Right forelimb (tissue), 1 donor: ENCODE measurements at regions not wholly inside any gene's neighbourhood (a gene's known extent, or its start where the extent isn't known, plus 50 kb on each side); places are given as distances from the start of the nearest gene placed in this dataset.

Source experiments
- DNase-seq: peaks from one replicate; pipeline ENCODE4 v3.0.0-alpha.2; 2018

GRCh38 chr15:61621865-61622264, 392.8 kb upstream of the RORA start:
- no peak for DNase-seq

GRCh38 chr15:61621146-61621545, 392.0 kb upstream of the RORA start:
- DNase-seq, result no peak

- no peak for DNase-seq
Measured at GRCh38 chr15:61620151-61620550, 391.0 kb upstream of the RORA start.

- DNase-seq, result no peak
Measured at GRCh38 chr15:61613729-61614128, 384.6 kb upstream of the RORA start.

GRCh38 chr15:61613138-61613537, 384.0 kb upstream of the RORA start:
- no peak for DNase-seq

- no peak for DNase-seq
Measured at GRCh38 chr15:61612111-61612510, 383.0 kb upstream of the RORA start.

GRCh38 chr15:61605343-61605742, 376.2 kb upstream of the RORA start:
- no peak for DNase-seq

GRCh38 chr15:61598655-61599054, 369.6 kb upstream of the RORA start:
- DNase-seq, result no peak

GRCh38 chr15:61584410-61584809, 355.3 kb upstream of the RORA start:
- no peak for DNase-seq

GRCh38 chr15:61582092-61582491, 353.0 kb upstream of the RORA start:
- no peak for DNase-seq

GRCh38 chr15:61575597-61575996, 346.5 kb upstream of the RORA start:
- no peak for DNase-seq

- no peak for DNase-seq
Measured at GRCh38 chr15:61571026-61571425, 341.9 kb upstream of the RORA start.

- no peak for DNase-seq
Measured at GRCh38 chr15:61564785-61565184, 335.7 kb upstream of the RORA start.

GRCh38 chr15:61558172-61559136, 329.4 kb upstream of the RORA start:
- DNase-seq, result no peak

- no peak for DNase-seq
Measured at GRCh38 chr15:61556037-61556648, 327.0 kb upstream of the RORA start.

GRCh38 chr15:61549727-61550126, 320.6 kb upstream of the RORA start:
- DNase-seq, result no peak

GRCh38 chr15:61545763-61546162, 316.7 kb upstream of the RORA start:
- no peak for DNase-seq

GRCh38 chr15:61541516-61541915, 312.4 kb upstream of the RORA start:
- no peak for DNase-seq

- no peak for DNase-seq
Measured at GRCh38 chr15:61537337-61537736, 308.2 kb upstream of the RORA start.

GRCh38 chr15:61534986-61535385, 305.9 kb upstream of the RORA start:
- DNase-seq, result no peak

GRCh38 chr15:61530769-61531168, 301.7 kb upstream of the RORA start:
- no peak for DNase-seq

- no peak for DNase-seq
Measured at GRCh38 chr15:61528581-61528910, 299.4 kb upstream of the RORA start.

- no peak for DNase-seq
Measured at GRCh38 chr15:61527836-61528580, 298.9 kb upstream of the RORA start.

- no peak for DNase-seq
Measured at GRCh38 chr15:61524545-61524944, 295.4 kb upstream of the RORA start.
